SU-DHL-6 (cell line): ENCODE measurements at regions not wholly inside any gene's neighbourhood (a gene's known extent, or its start where the extent isn't known, plus 50 kb on each side); places are given as distances from the start of the nearest gene placed in this dataset.

ENCODE experiments used
- H2AFZ ChIP-seq: fragments of 200-600 bp; sonication (generic); 2 replicates; pipeline ENCODE4 v1.6.1; 2014; ENCODE audit warnings: low read depth, mild to moderate bottlenecking, moderate library complexity, mixed read lengths, antibody characterized with exemption, low read length; ENCODE audit not compliant: severe bottlenecking
- H3F3A ChIP-seq: fragments of 200-600 bp; shearing (Covaris generic); 2 replicates; pipeline ENCODE4 v1.6.0; 2016; ENCODE audit warnings: antibody characterized with exemption, mild to moderate bottlenecking; ENCODE audit not compliant: insufficient read depth
- H3K27ac ChIP-seq: fragments of 200-600 bp; sonication (generic); 2 replicates; pipeline ENCODE4 v1.5.1; 2016; ENCODE audit warnings: low read depth, mild to moderate bottlenecking, low read length, moderate library complexity, mixed read lengths
- H3K27me3 ChIP-seq: fragments of 200-600 bp; sonication (generic), shearing (Covaris generic); 2 replicates; pipeline ENCODE4 v1.6.0; 2014; ENCODE audit warnings: mild to moderate bottlenecking, low read length
- H3K36me3 ChIP-seq: fragments of 200-600 bp; sonication (generic); 2 replicates; pipeline ENCODE4 v1.6.1; 2014; ENCODE audit warnings: mild to moderate bottlenecking, low read length, mixed read lengths
- H3K4me2 ChIP-seq: fragments of 300-600, 200-600 bp; shearing (Covaris generic), sonication (generic); 2 replicates; pipeline ENCODE4 v1.6.0; 2014; ENCODE audit warnings: low read length, low read depth, mild to moderate bottlenecking; ENCODE audit not compliant: poor library complexity, severe bottlenecking
- H3K4me3 ChIP-seq: fragments of 200-600 bp; sonication (generic); 2 replicates; pipeline ENCODE4 v1.5.1; 2014; ENCODE audit warnings: antibody characterized with exemption, low read length, mild to moderate bottlenecking, mixed read lengths; ENCODE audit not compliant: insufficient read depth, poor library complexity, severe bottlenecking
- H3K79me2 ChIP-seq: fragments of 200-600 bp; sonication (generic); 2 replicates; pipeline ENCODE4 v1.6.1; 2014; ENCODE audit warnings: mild to moderate bottlenecking, low read length, moderate library complexity; ENCODE audit not compliant: insufficient read depth
- H3K9ac ChIP-seq: fragments of 200-600 bp; sonication (generic); 2 replicates; pipeline ENCODE4 v1.7.0; 2014; ENCODE audit warnings: mild to moderate bottlenecking, low read length
- H3K9me2 ChIP-seq: fragments of 200-600 bp; sonication (generic); replicated peaks from 2 replicates; pipeline ENCODE4 v1.6.1; 2014; ENCODE audit warnings: low read length; ENCODE audit not compliant: insufficient read depth
- H3K9me3 ChIP-seq: fragments of 200-600 bp; sonication (generic); 2 replicates; pipeline ENCODE4 v1.6.1; 2014; ENCODE audit warnings: low read length, mixed read lengths; ENCODE audit not compliant: insufficient read depth
- H4K20me1 ChIP-seq: fragments of 200-600 bp; sonication (generic); 2 replicates; pipeline ENCODE4 v1.6.1; 2014; ENCODE audit warnings: low read depth, mild to moderate bottlenecking, antibody characterized with exemption, low read length, moderate library complexity, mixed read lengths
- EZH2phosphoT487 ChIP-seq: fragments of 200-600 bp; sonication (generic), shearing (Covaris generic); conservative IDR thresholded peaks from 2 replicates; pipeline ENCODE4 v1.6.1; 2018; ENCODE audit warnings: mild to moderate bottlenecking, antibody characterized with exemption, low read length, moderate library complexity, mixed read lengths
- TF ChIP-seq, protein P1 (sequence below): fragments of 200-600 bp; sonication (generic); IDR thresholded peaks from one replicate; pipeline ENCODE4 v1.5.1; 2017; ENCODE audit warnings: antibody characterized with exemption, mild to moderate bottlenecking, low read length, moderate library complexity; ENCODE audit not compliant: insufficient read depth, poor library complexity, severe bottlenecking

DNA sequence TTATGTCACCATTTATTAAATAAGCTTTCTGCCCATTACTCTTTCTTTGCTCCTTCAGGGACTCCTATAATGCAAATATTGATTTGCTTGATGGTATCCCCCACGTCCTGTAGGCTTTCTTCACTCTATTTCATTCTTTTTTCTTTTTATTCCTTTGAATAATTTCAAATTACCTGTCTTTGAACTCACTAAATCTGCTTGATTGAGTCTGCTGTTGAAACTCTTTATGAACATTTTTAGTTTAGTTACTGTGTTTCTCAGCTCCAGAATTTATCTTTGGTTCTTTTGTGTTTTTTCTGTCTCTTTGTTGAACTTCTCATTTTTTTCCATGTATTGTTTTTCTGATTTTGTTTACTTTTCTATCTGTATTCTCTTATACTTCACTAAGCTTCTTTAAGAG, 254.4 kb upstream of the CCL2 start:
- no peaks in the 10 kb centered on the region for H3K9me3 ChIP-seq
- no peak overlapping the region for H2AFZ ChIP-seq
- no peaks in the 10 kb centered on the region for H3K79me2 ChIP-seq
- H4K20me1 ChIP-seq, result no peaks in the 10 kb centered on the region
- H3F3A ChIP-seq, result no peaks in the 10 kb centered on the region
- no peak overlapping the region for H3K4me2 ChIP-seq
- TF ChIP-seq, protein P1, sequence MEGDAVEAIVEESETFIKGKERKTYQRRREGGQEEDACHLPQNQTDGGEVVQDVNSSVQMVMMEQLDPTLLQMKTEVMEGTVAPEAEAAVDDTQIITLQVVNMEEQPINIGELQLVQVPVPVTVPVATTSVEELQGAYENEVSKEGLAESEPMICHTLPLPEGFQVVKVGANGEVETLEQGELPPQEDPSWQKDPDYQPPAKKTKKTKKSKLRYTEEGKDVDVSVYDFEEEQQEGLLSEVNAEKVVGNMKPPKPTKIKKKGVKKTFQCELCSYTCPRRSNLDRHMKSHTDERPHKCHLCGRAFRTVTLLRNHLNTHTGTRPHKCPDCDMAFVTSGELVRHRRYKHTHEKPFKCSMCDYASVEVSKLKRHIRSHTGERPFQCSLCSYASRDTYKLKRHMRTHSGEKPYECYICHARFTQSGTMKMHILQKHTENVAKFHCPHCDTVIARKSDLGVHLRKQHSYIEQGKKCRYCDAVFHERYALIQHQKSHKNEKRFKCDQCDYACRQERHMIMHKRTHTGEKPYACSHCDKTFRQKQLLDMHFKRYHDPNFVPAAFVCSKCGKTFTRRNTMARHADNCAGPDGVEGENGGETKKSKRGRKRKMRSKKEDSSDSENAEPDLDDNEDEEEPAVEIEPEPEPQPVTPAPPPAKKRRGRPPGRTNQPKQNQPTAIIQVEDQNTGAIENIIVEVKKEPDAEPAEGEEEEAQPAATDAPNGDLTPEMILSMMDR, result no peak
- no peak for TF ChIP-seq EZH2phosphoT487
- H3K27ac ChIP-seq, result no peak overlapping the region
- H3K9ac ChIP-seq, result no peak overlapping the region
- no peaks in the 10 kb centered on the region for H3K36me3 ChIP-seq
- no peaks in the 10 kb centered on the region for H3K9me2 ChIP-seq
- no peaks in the 10 kb centered on the region for H3K27me3 ChIP-seq
- H3K4me3 ChIP-seq, result no peak overlapping the region

DNA sequence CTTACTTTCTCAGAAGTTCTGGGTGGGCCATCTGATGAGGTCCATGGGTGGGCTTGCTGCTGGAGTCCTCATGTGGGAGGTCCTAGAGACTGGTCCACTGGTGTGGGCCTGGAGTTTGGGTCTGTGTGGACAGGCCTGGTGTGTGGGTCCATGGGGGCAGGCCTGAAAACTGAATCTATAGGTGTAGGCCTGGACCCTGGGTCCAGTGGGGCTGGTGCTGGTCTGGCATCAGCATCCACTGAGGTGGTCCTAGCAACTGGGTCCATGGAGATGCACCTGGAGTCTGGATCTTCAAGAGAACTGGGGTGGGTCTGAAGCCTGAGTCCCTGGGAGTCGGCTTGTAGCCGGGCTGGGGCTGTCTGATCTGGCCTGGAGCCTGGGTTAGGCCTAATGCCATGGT, 253.8 kb upstream of the CCL2 start:
- no peaks in the 10 kb centered on the region for H3K9me3 ChIP-seq
- no peaks in the 10 kb centered on the region for H3K27me3 ChIP-seq
- no peaks in the 10 kb centered on the region for H3K36me3 ChIP-seq
- no peak overlapping the region for H3K27ac ChIP-seq
- no peak for TF ChIP-seq EZH2phosphoT487
- TF ChIP-seq, protein P1, result no peak
- H4K20me1 ChIP-seq, result no peaks in the 10 kb centered on the region
- no peak overlapping the region for H2AFZ ChIP-seq
- no peaks in the 10 kb centered on the region for H3K79me2 ChIP-seq
- no peak overlapping the region for H3K4me3 ChIP-seq
- no peak overlapping the region for H3K9ac ChIP-seq
- no peaks in the 10 kb centered on the region for H3F3A ChIP-seq
- no peaks in the 10 kb centered on the region for H3K9me2 ChIP-seq
- H3K4me2 ChIP-seq, result no peak overlapping the region

DNA sequence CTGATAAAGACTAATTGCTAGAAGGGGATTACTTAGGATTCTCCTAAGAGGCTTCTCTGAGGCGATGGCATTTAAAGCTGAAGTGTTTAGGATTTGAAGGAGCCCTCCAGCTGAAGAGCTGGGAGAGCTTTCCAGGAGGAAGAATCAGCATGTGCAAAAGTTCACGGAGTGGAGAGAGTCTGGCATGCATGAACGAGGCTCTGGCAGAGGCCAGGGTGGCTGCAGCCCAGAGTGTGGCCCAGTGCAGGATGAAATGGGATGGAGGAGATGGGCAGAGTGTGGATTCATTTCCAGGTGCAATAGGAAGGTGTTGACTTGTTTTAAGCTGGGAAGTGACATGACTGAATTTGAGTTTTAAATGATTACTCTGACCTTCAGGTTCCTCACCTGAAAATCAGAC, 249.0 kb upstream of the CCL2 start:
- H3K36me3 ChIP-seq, result no peaks in the 10 kb centered on the region
- H3K27ac ChIP-seq, result no peak overlapping the region
- no peaks in the 10 kb centered on the region for H4K20me1 ChIP-seq
- H3K9me3 ChIP-seq, result no peaks in the 10 kb centered on the region
- no peaks in the 10 kb centered on the region for H3K9me2 ChIP-seq
- no peaks in the 10 kb centered on the region for H3K79me2 ChIP-seq
- TF ChIP-seq EZH2phosphoT487, result no peak
- TF ChIP-seq, protein P1, result no peak
- H3F3A ChIP-seq, result no peaks in the 10 kb centered on the region
- H3K4me3 ChIP-seq, result no peak overlapping the region
- no peak overlapping the region for H3K9ac ChIP-seq
- no peaks in the 10 kb centered on the region for H3K27me3 ChIP-seq
- no peak overlapping the region for H2AFZ ChIP-seq
- H3K4me2 ChIP-seq, result no peak overlapping the region

DNA sequence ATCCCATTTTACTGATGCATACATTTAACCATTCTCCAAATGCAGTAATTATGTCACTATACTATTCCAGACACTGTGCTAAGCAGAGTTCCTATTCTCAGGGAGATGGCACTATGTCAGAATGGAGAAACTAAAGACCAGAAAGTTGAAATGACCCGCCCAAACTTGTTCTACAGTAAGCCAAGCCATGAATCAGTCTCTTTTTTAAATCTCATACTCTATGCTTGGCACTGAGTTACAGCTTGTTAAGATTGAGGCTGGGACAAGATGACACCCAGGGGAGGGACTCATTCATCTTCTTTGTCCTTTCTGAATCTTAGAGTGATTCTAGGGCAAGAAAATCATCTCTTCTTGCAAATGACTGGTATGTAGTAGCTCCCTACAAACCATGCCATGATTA, 247.0 kb upstream of the CCL2 start:
- no peaks in the 10 kb centered on the region for H3K79me2 ChIP-seq
- H2AFZ ChIP-seq, result no peak overlapping the region
- no peaks in the 10 kb centered on the region for H3K9me3 ChIP-seq
- no peaks in the 10 kb centered on the region for H4K20me1 ChIP-seq
- H3K4me2 ChIP-seq, result no peak overlapping the region
- no peak overlapping the region for H3K27ac ChIP-seq
- H3K27me3 ChIP-seq, result no peaks in the 10 kb centered on the region
- TF ChIP-seq EZH2phosphoT487, result no peak
- TF ChIP-seq, protein P1, result no peak
- no peaks in the 10 kb centered on the region for H3F3A ChIP-seq
- no peaks in the 10 kb centered on the region for H3K9me2 ChIP-seq
- H3K36me3 ChIP-seq, result no peaks in the 10 kb centered on the region
- no peak overlapping the region for H3K9ac ChIP-seq
- H3K4me3 ChIP-seq, result no peak overlapping the region
